ENCODE measurements at regions not wholly inside any gene's neighbourhood (a gene's known extent, or its start where the extent isn't known, plus 50 kb on each side); places are given as distances from the start of the nearest gene placed in this dataset.

DNA sequence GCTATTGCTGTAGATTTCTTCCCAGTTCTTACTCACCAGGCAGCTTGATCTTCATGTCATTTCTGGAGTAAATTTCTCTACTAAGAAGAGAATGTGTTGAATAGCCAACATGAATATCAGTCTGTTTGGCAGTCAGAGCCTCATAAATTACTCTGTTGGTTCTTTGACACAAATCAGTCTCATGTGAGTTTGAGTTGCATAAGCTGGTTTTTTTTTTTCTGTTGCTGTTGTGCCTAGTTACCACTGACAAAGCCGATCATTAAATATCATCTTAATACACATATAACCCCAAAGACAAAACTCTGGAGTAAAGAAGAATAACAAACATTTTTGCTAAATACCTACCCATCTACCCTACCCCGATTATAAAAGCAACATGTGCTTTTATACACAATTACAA is 240.5 kb upstream of the KCNJ16 start:
- BruUV-seq (replicated peaks) = no TSS peak
- no peaks in the 10 kb centered on the region for H3K36me3 ChIP-seq (ENCODE audit: control insufficient read depth, insufficient read depth, low read length)
- FAIRE-seq (peak; percentile 58), DNase-seq (ENCODE audit: extremely low read depth in 1 of 4, low spot score in 3 of 4) (no peak), ATAC-seq (no peak)
- no peaks in the 10 kb centered on the region for H3K79me2 ChIP-seq (ENCODE audit: control insufficient read depth, insufficient read depth, low read length)
- no peaks in the 10 kb centered on the region for H3K27me3 ChIP-seq (ENCODE audit: control insufficient read depth in 2 of 2, insufficient read depth in 2 of 2, low read length in 2 of 2)
- in situ Hi-C loops (cut with MboI) (no loop called here), intact Hi-C loops (cut with micrococcal nuclease) (no loop called here)
- CTCF ChIA-PET (ENCODE audit: low intra/inter-chr PET ratio) = no interaction called here
- no peak overlapping the region for H3K4me2 ChIP-seq (ENCODE audit: insufficient read depth, low read length)
- H2AFZ ChIP-seq (ENCODE audit: low read depth, low read length) = no peak overlapping the region
- TF ChIP-seq KLF16 (IDR thresholded peaks at IDR 0.05) = no peak
- TF ChIP-seq, protein P1, sequence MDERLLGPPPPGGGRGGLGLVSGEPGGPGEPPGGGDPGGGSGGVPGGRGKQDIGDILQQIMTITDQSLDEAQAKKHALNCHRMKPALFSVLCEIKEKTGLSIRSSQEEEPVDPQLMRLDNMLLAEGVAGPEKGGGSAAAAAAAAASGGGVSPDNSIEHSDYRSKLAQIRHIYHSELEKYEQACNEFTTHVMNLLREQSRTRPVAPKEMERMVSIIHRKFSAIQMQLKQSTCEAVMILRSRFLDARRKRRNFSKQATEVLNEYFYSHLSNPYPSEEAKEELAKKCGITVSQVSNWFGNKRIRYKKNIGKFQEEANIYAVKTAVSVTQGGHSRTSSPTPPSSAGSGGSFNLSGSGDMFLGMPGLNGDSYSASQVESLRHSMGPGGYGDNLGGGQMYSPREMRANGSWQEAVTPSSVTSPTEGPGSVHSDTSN (CRISPR knock-in tag; IDR thresholded peaks at IDR 0.05; ENCODE audit: low read depth) = no peak
- TF ChIP-seq, protein P1 (tag; conservative IDR thresholded peaks at IDR 0.05; ENCODE audit: low read depth) = 0 out of 2 replicates have a peak, but pooled peaks have one; percentile 18
- POLR2A ChIA-PET = no interaction called here
- no peak overlapping the region for H3K27ac ChIP-seq (ENCODE audit: extremely low read depth, low read depth, low read length)
- WGBS (ENCODE audit: insufficient coverage, low coverage, missing lambda C conversion rate) = 6% methylated on average over 2 of the region's 2 CpGs
- no peaks in the 10 kb centered on the region for H3K9me1 ChIP-seq (ENCODE audit: control insufficient read depth, insufficient read depth, low read length)
- no peak overlapping the region for H3K4me3 ChIP-seq
- H3K9ac ChIP-seq (ENCODE audit: insufficient read depth in 1 of 2, low read depth in 2 of 2, low read length in 2 of 2) = no peak overlapping the region
- no peaks in the 10 kb centered on the region for H4K20me1 ChIP-seq (replicated peaks; ENCODE audit: control insufficient read depth, insufficient read depth, low read length)
- H3K9me3 ChIP-seq (replicated peaks; ENCODE audit: control insufficient read depth, insufficient read depth, low read depth, low read length) = 0 out of 2 replicates have a peak, but pooled peaks cover 2% of the 10 kb centered on the region
- no peaks in the 10 kb centered on the region for H3K4me1 ChIP-seq (replicated peaks in 1 of 2; ENCODE audit: control insufficient read depth in 2 of 2, insufficient read depth in 2 of 2, low read length in 2 of 2)

DNA sequence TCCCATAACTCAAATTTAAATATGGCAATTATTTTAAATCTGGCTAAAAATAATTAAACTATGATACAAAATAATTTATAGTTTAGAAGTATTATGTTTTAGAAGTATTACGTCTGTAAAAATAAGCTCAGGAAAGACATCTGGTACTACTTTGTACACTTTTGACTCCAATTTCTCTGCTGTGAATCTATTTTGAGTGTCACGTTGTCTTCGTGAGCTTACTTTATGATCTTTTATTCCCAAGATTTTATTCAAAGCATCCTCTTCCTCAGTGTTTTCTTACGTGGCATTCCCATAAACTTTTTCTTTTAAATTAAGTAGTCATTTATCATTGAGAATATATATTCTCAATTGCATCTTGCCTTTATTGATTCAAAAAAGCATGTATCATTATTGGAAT is 223.3 kb upstream of the KCNJ16 start:
- Histone ChIP-seq H3K9me3 (replicated peaks; ENCODE audit: control insufficient read depth, insufficient read depth, low read depth, low read length) (no peaks in the 10 kb centered on the region), H3K4me2 (ENCODE audit: insufficient read depth, low read length) (no peak overlapping the region), H3K4me1 (replicated peaks in 1 of 2; ENCODE audit: control insufficient read depth in 2 of 2, insufficient read depth in 2 of 2, low read length in 2 of 2) (peaks cover 0 to 2% of the 10 kb centered on the region in 2 experiments; a peak in 1 of 5 replicates), H3K36me3 (ENCODE audit: control insufficient read depth, insufficient read depth, low read length) (no peaks in the 10 kb centered on the region), H3K9me1 (ENCODE audit: control insufficient read depth, insufficient read depth, low read length) (no peaks in the 10 kb centered on the region), H4K20me1 (replicated peaks; ENCODE audit: control insufficient read depth, insufficient read depth, low read length) (no peaks in the 10 kb centered on the region), H3K27ac (ENCODE audit: extremely low read depth, low read depth, low read length) (no peak overlapping the region), H3K9ac (ENCODE audit: insufficient read depth in 1 of 2, low read depth in 2 of 2, low read length in 2 of 2) (no peak overlapping the region), H3K79me2 (ENCODE audit: control insufficient read depth, insufficient read depth, low read length) (no peaks in the 10 kb centered on the region), H3K4me3 (no peak overlapping the region), H3K27me3 (ENCODE audit: control insufficient read depth in 2 of 2, insufficient read depth in 2 of 2, low read length in 2 of 2) (no peaks in the 10 kb centered on the region), H2AFZ (ENCODE audit: low read depth, low read length) (no peak overlapping the region)
- TF ChIP-seq KLF10 (CRISPR knock-in tag; IDR thresholded peaks at IDR 0.05) = no peak
- no peak for TF ChIP-seq MAFK (IDR thresholded peaks at IDR 0.05; ENCODE audit: low read length)
- TF ChIP-seq ZNF212 (CRISPR knock-in tag; IDR thresholded peaks at IDR 0.05) = no peak
- no peak for TF ChIP-seq RAD21 (CRISPR knock-in tag; conservative IDR thresholded peaks at IDR 0.05 in 1 of 2, IDR thresholded peaks at IDR 0.05 in 1 of 2)
- TF ChIP-seq, protein P2, sequence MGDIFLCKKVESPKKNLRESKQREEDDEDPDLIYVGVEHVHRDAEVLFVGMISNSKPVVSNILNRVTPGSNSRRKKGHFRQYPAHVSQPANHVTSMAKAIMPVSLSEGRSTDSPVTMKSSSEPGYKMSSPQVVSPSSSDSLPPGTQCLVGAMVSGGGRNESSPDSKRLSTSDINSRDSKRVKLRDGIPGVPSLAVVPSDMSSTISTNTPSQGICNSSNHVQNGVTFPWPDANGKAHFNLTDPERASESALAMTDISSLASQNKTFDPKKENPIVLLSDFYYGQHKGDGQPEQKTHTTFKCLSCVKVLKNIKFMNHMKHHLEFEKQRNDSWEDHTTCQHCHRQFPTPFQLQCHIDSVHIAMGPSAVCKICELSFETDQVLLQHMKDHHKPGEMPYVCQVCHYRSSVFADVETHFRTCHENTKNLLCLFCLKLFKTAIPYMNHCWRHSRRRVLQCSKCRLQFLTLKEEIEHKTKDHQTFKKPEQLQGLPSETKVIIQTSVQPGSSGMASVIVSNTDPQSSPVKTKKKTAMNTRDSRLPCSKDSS (IDR thresholded peaks at IDR 0.05; ENCODE audit: low read depth, partially characterized antibody) = no peak
- no peak for TF ChIP-seq CSDE1 (IDR thresholded peaks at IDR 0.05)
- intact Hi-C loops (cut with micrococcal nuclease) = no loop called here
- ChIA-PET POLR2A (interaction anchor here (0.5 kb wide), 1 partner anchor 867 kb away, joined by 3 read pairs; no protein-coding TSS in a partner anchor), CTCF (ENCODE audit: low intra/inter-chr PET ratio) (no interaction called here)
- FAIRE-seq (no peak), ATAC-seq (no peak), DNase-seq (ENCODE audit: extremely low read depth in 1 of 4, low spot score in 3 of 4) (no peak)
- in situ Hi-C loops (cut with MboI) = no loop called here
- WGBS (ENCODE audit: insufficient coverage, low coverage, missing lambda C conversion rate) = 22% methylated on average over 4 of the region's 4 CpGs
- no TSS peak for BruUV-seq (replicated peaks)

Measured in K562 (cell line).